CD4-positive, alpha-beta T cell treated with Interleukin-4 for 1 hour (primary cell): ENCODE measurements at regions not wholly inside any gene's neighbourhood (a gene's known extent, or its start where the extent isn't known, plus 50 kb on each side); places are given as distances from the start of the nearest gene placed in this dataset.
"Not testable (repeated sequence)": the region's sequence is repeated elsewhere in the genome, so short reads cannot be mapped to it uniquely, and the experiment has no call there.

ENCODE experiments used
- DNase-seq, 2 donors: peaks; one replicate each; pipeline ENCODE4 v3.0.0-alpha.2; 2020 to 2022

- no peak for DNase-seq
Measured at GRCh38 chr3:106420628-106421027, 551.8 kb upstream of the CBLB start.

DNA sequence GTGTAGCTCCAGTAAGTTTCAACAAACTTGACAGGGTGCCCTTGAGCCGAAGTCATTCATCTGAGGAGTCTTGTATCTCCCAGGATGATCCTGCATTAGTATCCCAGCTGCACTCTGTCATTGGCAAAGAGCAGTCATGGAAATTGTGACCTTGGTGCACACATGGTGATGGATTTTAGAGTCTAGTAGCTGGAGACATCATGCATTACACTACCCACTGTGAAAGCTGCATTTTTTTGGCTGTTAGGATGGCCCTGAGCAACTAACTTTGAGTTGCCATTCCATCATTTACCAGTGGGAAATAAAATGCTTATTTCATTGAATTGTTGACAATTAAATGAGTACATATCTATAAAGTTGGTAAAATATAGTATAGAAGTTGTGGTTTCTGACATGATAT, 552.6 kb upstream of the CBLB start:
- DNase-seq: no peak

GRCh38 chr3:106421909-106422308, 553.1 kb upstream of the CBLB start:
- DNase-seq: no peak

DNA sequence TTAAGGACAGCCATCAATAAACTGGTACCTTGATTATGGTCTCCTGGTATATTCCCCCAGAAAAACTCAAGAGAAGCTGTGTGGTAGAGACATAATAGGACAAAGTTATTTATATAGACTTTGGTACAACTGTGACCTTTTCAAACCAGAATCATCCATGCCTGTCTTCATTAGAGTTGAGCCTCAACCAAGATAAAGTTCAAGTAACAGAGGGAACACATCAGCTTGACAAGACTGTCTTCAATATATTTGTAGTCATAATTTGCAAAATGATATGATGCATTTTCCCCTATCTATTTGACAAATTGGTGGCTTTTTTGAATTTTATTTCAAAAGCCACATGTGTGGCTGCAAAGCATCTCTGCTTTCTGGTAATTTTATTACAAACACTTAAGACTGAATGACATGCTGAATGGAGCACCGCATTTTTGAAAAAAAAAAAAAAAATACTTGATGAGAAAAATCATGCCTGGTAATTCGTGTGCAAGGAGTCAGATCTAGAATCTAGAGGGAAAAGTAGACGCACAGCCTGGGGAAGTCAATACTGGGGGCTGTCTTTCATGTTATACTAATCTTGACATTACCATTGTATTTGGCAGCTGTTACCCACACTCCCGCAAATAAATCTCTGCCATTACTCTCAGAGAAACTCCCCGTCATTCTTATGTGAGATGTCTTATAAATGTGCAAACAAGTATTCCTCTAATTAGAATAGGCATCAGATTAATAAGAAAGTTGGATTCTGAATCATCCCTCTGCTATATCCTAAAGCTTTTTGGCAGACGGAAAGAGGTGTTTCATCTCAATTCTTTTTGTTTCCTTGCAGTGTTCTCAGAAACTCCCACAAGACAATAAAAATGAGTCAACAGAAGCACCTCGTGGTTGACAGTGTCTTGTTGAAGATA, 554.8 kb upstream of the CBLB start:
- no peak for DNase-seq

GRCh38 chr3:106425026-106425425, 556.2 kb upstream of the CBLB start:
- no peak for DNase-seq

DNA sequence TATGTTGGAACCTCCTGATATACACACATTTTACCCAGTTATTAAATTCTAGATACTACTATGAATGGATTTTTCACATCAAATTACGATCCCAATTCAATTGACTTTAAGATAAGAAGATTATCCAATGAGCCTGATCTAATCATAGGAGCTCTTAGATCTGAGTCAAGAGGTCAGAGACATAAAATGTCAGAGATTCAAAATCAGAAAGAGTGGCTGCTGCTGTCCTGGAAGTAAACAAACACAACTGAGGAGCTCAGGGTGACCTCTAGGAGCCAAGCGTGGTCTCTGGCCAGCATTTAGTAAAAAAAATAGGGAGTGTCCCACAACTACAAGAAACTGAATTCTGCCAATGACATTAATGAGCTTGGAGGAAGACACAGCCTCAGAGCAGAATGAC, 557.1 kb upstream of the CBLB start:
- DNase-seq: no peak

DNA sequence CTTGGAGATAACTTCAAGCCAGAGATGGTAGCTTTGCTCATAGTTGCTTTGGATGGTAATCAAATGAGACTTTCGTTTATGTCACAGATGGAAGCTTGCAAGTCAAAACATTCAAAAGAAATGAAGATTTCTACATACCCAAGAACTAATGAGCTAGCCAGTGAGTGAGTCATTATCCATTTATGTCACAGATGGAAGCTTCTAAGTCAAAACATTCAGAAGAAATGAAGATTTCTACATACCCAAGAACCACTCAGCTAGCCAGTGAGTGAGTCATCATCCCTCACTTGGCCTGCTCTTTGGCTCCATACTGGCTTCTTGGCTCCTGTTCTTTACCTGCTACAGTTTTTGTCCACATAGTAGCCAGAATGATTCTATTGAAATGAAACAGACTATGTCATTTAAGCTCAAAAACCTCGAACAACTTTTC, 559.8 kb upstream of the CBLB start:
- DNase-seq: no peak

DNA sequence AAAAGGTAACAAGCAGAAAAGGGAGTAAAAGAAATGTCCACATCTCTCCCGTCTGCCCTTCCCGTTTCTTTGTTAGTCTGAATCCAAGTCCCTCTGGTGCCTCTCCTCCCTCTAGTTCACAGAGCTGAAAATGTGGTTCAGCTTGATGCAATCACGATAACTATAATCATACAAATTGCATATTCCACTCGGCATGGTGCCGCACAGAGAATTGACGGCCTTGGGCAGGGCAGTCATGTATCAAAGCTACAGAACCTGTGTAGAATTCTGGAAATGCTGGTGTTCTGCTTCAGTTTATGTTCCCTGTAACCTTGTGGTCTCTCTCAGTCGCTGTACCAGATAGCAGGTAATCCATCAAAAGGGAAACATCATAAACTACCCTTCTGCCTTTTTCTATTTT, 562.9 kb upstream of the CBLB start:
- no peak for DNase-seq

DNA sequence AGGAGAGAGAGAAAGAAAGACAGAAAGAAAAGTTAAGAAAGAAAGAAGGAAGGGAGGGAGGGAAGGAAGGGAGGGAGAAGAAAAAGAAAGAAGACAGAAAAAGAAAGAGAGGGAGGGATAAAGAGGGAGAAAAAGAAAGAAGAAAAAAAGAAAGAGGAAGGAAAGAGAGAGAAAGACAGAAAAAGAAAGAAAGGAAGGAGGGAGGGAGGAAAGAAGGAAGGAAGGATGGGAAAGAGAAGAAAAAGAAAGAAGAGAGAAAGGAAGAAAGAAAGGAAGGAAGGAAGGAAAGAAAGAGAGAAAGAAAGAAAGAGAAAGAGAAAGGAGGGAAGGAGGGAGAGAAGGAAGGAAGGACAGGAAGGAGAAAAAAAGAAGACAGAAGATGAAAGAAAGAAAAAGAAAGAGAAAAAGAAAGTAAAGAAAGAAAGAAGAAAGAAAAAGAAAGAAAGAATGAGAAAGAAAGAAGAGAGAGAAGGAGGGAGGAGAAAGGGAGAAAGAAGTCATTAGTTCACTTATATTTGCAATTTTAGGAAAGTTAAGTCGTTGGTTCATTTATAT, 567.2 kb upstream of the CBLB start:
- DNase-seq: no peak

DNA sequence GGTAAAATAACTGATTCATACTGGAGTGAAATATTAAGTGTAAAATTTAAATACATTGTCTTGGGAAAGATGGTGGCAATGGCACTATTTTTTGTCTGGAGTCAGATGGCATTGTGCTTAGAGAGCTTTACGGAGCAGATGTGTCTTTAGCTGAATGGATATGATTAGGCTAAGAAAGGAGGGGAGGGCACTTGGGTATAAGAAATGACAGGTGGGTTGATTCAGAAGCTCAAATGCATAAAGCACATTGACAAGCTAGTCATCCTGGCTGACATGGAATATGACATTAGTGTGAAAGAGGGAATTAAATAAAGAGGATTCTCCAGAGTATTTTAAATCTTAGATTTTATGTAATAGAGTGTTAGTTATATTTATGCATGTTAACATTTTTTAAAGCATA, 570.1 kb upstream of the CBLB start:
- DNase-seq: no peak

DNA sequence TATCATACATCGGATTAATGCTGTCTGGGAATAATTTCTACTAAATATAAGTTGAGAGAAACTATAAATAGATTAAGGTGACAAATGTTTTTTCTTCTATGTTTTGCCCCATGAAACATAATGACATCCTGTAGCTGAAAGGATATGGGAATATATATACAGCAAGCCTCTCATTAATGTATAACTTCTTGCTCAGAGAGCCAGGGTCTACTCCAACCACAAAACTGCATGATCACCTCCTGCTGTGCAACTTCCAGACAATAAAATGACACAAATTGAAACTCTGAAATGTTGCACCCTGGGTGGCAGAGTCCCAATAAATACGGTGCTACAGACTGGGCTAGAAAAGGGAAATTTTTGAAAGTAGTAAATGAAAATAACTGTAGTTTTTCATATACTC, 571.9 kb upstream of the CBLB start:
- DNase-seq: no peak

GRCh38 chr3:106446271-106446670, 577.5 kb upstream of the CBLB start:
- DNase-seq: no peak

GRCh38 chr3:106447723-106448301, 579.0 kb upstream of the CBLB start:
- DNase-seq: no peak

- not testable (repeated sequence) for DNase-seq
Measured at GRCh38 chr3:106448372-106448966, 579.7 kb upstream of the CBLB start.

DNA sequence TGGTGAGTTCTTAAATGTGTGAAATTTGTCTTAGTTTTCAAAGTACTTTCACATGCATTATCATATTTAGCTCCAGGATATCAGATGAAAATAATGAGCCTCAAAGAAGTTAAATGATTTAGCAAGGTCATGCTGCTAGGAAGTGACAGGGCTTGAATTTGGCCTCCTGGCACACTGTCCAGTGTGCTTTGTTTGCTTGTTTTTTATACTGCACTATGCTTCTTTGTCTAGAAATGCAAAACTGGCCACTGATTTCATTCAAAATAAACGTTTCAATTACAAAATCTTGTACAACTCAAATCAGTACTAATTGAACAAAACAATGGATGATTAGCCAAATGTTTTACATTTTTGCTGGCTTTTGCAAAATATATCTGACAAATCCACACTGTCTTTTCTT, 583.3 kb upstream of the CBLB start:
- DNase-seq: no peak

DNA sequence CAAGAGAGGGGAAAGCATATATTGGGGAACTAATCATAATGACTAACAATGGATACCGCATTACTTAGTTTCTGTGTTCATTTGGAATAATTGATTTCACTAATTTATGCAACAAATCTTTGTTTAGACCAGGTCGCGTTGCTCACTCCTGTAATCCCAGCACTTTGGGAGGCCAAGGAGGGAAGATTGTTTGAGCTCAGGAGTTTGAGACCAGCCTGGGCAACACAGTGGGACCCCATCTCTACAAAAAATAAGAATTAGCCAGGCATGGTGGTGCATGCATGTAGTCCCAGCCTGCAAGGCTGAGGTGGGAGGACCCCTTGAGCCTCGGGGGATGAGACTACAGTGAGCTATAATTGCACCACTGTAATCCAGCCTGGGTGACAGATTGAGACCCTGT, 585.7 kb upstream of the CBLB start:
- no peak for DNase-seq

- no peak for DNase-seq
Measured at GRCh38 chr3:106457281-106458180, 588.7 kb upstream of the CBLB start.

GRCh38 chr3:106458952-106459351, 590.1 kb upstream of the CBLB start:
- DNase-seq: no peak

DNA sequence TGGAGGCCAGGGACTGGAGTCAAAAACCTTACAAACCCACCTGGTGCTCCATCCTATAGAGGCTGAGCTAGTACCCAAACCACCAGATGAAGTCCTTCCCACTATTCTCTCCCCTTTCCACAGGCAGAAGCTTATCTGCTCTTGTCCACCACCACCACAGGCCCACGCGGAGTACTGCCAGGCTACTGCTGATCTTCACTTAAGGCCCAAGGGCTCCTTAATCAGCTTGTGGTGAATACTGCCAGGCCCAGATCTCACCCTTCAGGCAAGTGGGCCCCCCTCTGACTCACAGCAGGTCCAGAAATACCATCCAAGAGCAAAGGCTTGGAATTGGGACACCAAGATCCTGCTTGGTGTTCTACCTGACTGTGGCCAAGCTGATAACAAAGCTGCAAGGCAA, 598.1 kb upstream of the CBLB start:
- no peak for DNase-seq

- no peak for DNase-seq
Measured at GRCh38 chr3:106473576-106474475, 605.0 kb upstream of the CBLB start.

DNA sequence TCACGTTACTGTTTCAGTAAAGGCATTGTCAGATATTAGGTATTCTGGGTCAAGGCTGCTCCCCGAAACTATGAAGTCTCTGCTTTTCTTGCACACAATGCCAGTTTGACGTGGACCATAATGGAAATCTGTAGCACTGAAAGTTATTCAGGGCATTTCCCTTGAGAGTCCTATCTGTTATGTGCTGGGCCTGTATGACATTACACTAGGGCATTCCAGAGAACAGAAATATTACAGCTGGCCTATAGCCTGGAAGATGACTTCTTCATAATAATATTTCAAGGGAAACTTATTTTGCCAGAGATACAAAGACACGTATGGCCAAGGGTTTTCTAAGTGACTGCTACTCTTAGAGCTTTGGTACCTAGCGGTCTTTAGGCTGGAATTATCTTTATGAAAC, 613.6 kb upstream of the CBLB start:
- no peak for DNase-seq

DNA sequence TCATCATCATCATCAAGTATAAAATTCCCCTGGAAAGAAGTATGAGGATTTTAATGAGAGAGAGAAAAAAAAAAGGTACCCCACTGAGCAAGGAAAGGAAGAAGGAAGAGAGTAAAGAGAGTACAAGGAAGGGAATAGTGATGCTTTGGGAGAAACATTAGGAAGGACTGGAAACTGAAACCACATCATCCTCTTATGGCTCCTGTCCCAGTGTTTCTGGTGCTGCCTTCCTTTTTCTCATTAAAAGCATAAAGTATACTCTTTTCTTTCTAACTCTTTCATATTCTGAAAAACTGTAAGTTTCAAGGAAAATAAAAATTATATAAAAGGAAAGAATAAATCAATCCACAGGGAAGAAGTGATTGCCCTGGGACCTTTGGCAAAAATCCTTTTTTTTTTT, 616.4 kb upstream of the CBLB start:
- DNase-seq: no peak
